ENCODE measurements at regions not wholly inside any gene's neighbourhood (a gene's known extent, or its start where the extent isn't known, plus 50 kb on each side); places are given as distances from the start of the nearest gene placed in this dataset.

- Histone ChIP-seq H3K27ac (no peak overlapping the region), H3F3A (ENCODE audit: insufficient read depth) (no peaks in the 10 kb centered on the region), H3K9me3 (ENCODE audit: low read depth) (peaks cover 6% of the 10 kb centered on the region), H3K9ac (no peak overlapping the region), H3K9me2 (ENCODE audit: insufficient read depth) (no peaks in the 10 kb centered on the region), H3K79me2 (ENCODE audit: insufficient read depth) (no peaks in the 10 kb centered on the region), H3K4me2 (ENCODE audit: unreplicated experiment) (no peak overlapping the region), H3K36me3 (ENCODE audit: low read depth) (no peaks in the 10 kb centered on the region), H2AFZ (no peak overlapping the region), H3K27me3 (replicated peaks; ENCODE audit: insufficient read depth) (no peaks in the 10 kb centered on the region), H3K4me1 (ENCODE audit: insufficient read depth) (no peaks in the 10 kb centered on the region), H3K4me3 (no peak overlapping the region), H4K20me1 (ENCODE audit: insufficient read depth) (no peaks in the 10 kb centered on the region)
- WGBS, 2 experiments (ENCODE audit: low coverage in 1 of 2, low lambda C conversion rate in 2 of 2, missing lambda C conversion rate in 2 of 2), result 13 to 14% methylated on average over 3 of the region's 3 CpGs
- DNase-seq, result no peak
- no peak for TF ChIP-seq EZH2 (IDR thresholded peaks at IDR 0.05; ENCODE audit: insufficient read depth, poor library complexity, severe bottlenecking)
- TF ChIP-seq EZH2phosphoT487 (IDR thresholded peaks at IDR 0.05; ENCODE audit: insufficient read depth, low read depth), result no peak
- in situ Hi-C loops (cut with MboI), result no loop called here
Observed at GRCh38 chr13:69319656-69320055, 788.0 kb upstream of the ATXN8OS start.

- DNase-seq, result no peak
- WGBS, 2 experiments (ENCODE audit: low coverage in 1 of 2, low lambda C conversion rate in 2 of 2, missing lambda C conversion rate in 2 of 2), result 16 to 23% methylated on average over 3 of the region's 3 CpGs
- TF ChIP-seq EZH2phosphoT487 (IDR thresholded peaks at IDR 0.05; ENCODE audit: insufficient read depth, low read depth), result no peak
- no peak for TF ChIP-seq EZH2 (IDR thresholded peaks at IDR 0.05; ENCODE audit: insufficient read depth, poor library complexity, severe bottlenecking)
Observed at GRCh38 chr13:69315039-69315438, 792.6 kb upstream of the ATXN8OS start.

GRCh38 chr13:69306766-69307165, 800.9 kb upstream of the ATXN8OS start:
- no peaks in the 10 kb centered on the region for H3K9me3 ChIP-seq (ENCODE audit: low read depth)
- in situ Hi-C loops (cut with MboI), result no loop called here
- no peak overlapping the region for H2AFZ ChIP-seq
- no peaks in the 10 kb centered on the region for H3K9me2 ChIP-seq (ENCODE audit: insufficient read depth)
- no peak overlapping the region for H3K4me3 ChIP-seq
- no peak overlapping the region for H3K9ac ChIP-seq
- H3K79me2 ChIP-seq (ENCODE audit: insufficient read depth), result no peaks in the 10 kb centered on the region
- WGBS, 2 experiments (ENCODE audit: low coverage in 1 of 2, low lambda C conversion rate in 2 of 2, missing lambda C conversion rate in 2 of 2), result 0% methylated on average over 1 of the region's 1 CpG
- DNase-seq, result no peak
- H3K27ac ChIP-seq, result no peak overlapping the region
- no peaks in the 10 kb centered on the region for H3F3A ChIP-seq (ENCODE audit: insufficient read depth)
- H4K20me1 ChIP-seq (ENCODE audit: insufficient read depth), result no peaks in the 10 kb centered on the region
- no peak overlapping the region for H3K4me2 ChIP-seq (ENCODE audit: unreplicated experiment)
- H3K27me3 ChIP-seq (replicated peaks; ENCODE audit: insufficient read depth), result no peaks in the 10 kb centered on the region
- H3K4me1 ChIP-seq (ENCODE audit: insufficient read depth), result no peaks in the 10 kb centered on the region
- TF ChIP-seq EZH2 (IDR thresholded peaks at IDR 0.05; ENCODE audit: insufficient read depth, poor library complexity, severe bottlenecking), result no peak
- no peak for TF ChIP-seq EZH2phosphoT487 (IDR thresholded peaks at IDR 0.05; ENCODE audit: insufficient read depth, low read depth)
- no peaks in the 10 kb centered on the region for H3K36me3 ChIP-seq (ENCODE audit: low read depth)

More at GRCh38 chr13:69315039-69315438, 792.6 kb upstream of the ATXN8OS start:
- H3K4me1 ChIP-seq (ENCODE audit: insufficient read depth), result no peaks in the 10 kb centered on the region
- H2AFZ ChIP-seq, result no peak overlapping the region
- H3K4me3 ChIP-seq, result no peak overlapping the region
- H3K4me2 ChIP-seq (ENCODE audit: unreplicated experiment), result no peak overlapping the region
- H3K9me2 ChIP-seq (ENCODE audit: insufficient read depth), result no peaks in the 10 kb centered on the region
- peaks cover 4% of the 10 kb centered on the region for H3K9me3 ChIP-seq (ENCODE audit: low read depth)
- H3F3A ChIP-seq (ENCODE audit: insufficient read depth), result no peaks in the 10 kb centered on the region
- no peaks in the 10 kb centered on the region for H3K27me3 ChIP-seq (replicated peaks; ENCODE audit: insufficient read depth)
- no peaks in the 10 kb centered on the region for H3K36me3 ChIP-seq (ENCODE audit: low read depth)
- H3K27ac ChIP-seq, result no peak overlapping the region
- in situ Hi-C loops (cut with MboI), result no loop called here
- no peak overlapping the region for H3K9ac ChIP-seq
- no peaks in the 10 kb centered on the region for H4K20me1 ChIP-seq (ENCODE audit: insufficient read depth)
- no peaks in the 10 kb centered on the region for H3K79me2 ChIP-seq (ENCODE audit: insufficient read depth)

GRCh38 chr13:69300131-69300530, 807.5 kb upstream of the ATXN8OS start:
- Histone ChIP-seq H3K27me3 (replicated peaks; ENCODE audit: insufficient read depth) (no peaks in the 10 kb centered on the region), H3K79me2 (ENCODE audit: insufficient read depth) (no peaks in the 10 kb centered on the region), H3K9me2 (ENCODE audit: insufficient read depth) (no peaks in the 10 kb centered on the region), H3K4me2 (ENCODE audit: unreplicated experiment) (no peak overlapping the region), H3F3A (ENCODE audit: insufficient read depth) (no peaks in the 10 kb centered on the region), H2AFZ (no peak overlapping the region), H4K20me1 (ENCODE audit: insufficient read depth) (no peaks in the 10 kb centered on the region), H3K27ac (no peak overlapping the region), H3K9me3 (ENCODE audit: low read depth) (no peaks in the 10 kb centered on the region), H3K36me3 (ENCODE audit: low read depth) (no peaks in the 10 kb centered on the region), H3K4me3 (no peak overlapping the region), H3K4me1 (ENCODE audit: insufficient read depth) (no peaks in the 10 kb centered on the region), H3K9ac (no peak overlapping the region)
- TF ChIP-seq EZH2phosphoT487 (IDR thresholded peaks at IDR 0.05; ENCODE audit: insufficient read depth, low read depth) (no peak), EZH2 (IDR thresholded peaks at IDR 0.05; ENCODE audit: insufficient read depth, poor library complexity, severe bottlenecking) (no peak)
- no peak for DNase-seq
- in situ Hi-C loops (cut with MboI), result no loop called here
- WGBS, 2 experiments (ENCODE audit: low coverage in 1 of 2, low lambda C conversion rate in 2 of 2, missing lambda C conversion rate in 2 of 2), result 0 to 3% methylated on average over 2 of the region's 2 CpGs

GRCh38 chr13:69296130-69296529, 811.5 kb upstream of the ATXN8OS start:
- no peaks in the 10 kb centered on the region for H3K36me3 ChIP-seq (ENCODE audit: low read depth)
- no peaks in the 10 kb centered on the region for H3K4me1 ChIP-seq (ENCODE audit: insufficient read depth)
- DNase-seq, result no peak
- no peak overlapping the region for H3K4me3 ChIP-seq
- H3K27me3 ChIP-seq (replicated peaks; ENCODE audit: insufficient read depth), result no peaks in the 10 kb centered on the region
- H3K79me2 ChIP-seq (ENCODE audit: insufficient read depth), result no peaks in the 10 kb centered on the region
- H3K4me2 ChIP-seq (ENCODE audit: unreplicated experiment), result no peak overlapping the region
- no peak overlapping the region for H2AFZ ChIP-seq
- 6 to 11% methylated on average over 1 of the region's 1 CpG for WGBS, 2 experiments (ENCODE audit: low coverage in 1 of 2, low lambda C conversion rate in 2 of 2, missing lambda C conversion rate in 2 of 2)
- H3F3A ChIP-seq (ENCODE audit: insufficient read depth), result no peaks in the 10 kb centered on the region
- H3K9me2 ChIP-seq (ENCODE audit: insufficient read depth), result no peaks in the 10 kb centered on the region
- no peaks in the 10 kb centered on the region for H4K20me1 ChIP-seq (ENCODE audit: insufficient read depth)
- in situ Hi-C loops (cut with MboI), result no loop called here
- H3K9me3 ChIP-seq (ENCODE audit: low read depth), result no peaks in the 10 kb centered on the region
- H3K27ac ChIP-seq, result no peak overlapping the region
- H3K9ac ChIP-seq, result no peak overlapping the region
- TF ChIP-seq EZH2phosphoT487 (IDR thresholded peaks at IDR 0.05; ENCODE audit: insufficient read depth, low read depth) (no peak), EZH2 (IDR thresholded peaks at IDR 0.05; ENCODE audit: insufficient read depth, poor library complexity, severe bottlenecking) (no peak)

Data from GM23248 (cell line).